K562 (cell line): ENCODE measurements at regions not wholly inside any gene's neighbourhood (a gene's known extent, or its start where the extent isn't known, plus 50 kb on each side); places are given as distances from the start of the nearest gene placed in this dataset.
A peak's percentile ranks its signal among the peaks of the same experiment; 100 is the strongest.

Source experiments
- E2F1 ChIP-seq: sonication (generic); formaldehyde crosslinking; IDR thresholded peaks from 2 replicates; pipeline ENCODE4 v1.8.1; 2023; ENCODE audit warnings: mild to moderate bottlenecking, missing genetic modification reagents, moderate library complexity
- EP400 ChIP-seq: fragments of 450-650 bp; IDR thresholded peaks from 2 replicates; pipeline ENCODE4 v1.6.1; 2017; ENCODE audit warnings: antibody characterized with exemption, mild to moderate bottlenecking, moderate library complexity
- GABPA ChIP-seq: fragments of 200-800 bp; sonication (Bioruptor generic); conservative IDR thresholded peaks from 2 replicates; pipeline ENCODE4 v1.6.1; 2016; ENCODE audit warnings: low read depth, missing genetic modification characterization, missing compliant biosample characterization
- HMG20A ChIP-seq: fragments of 450-650 bp; formaldehyde crosslinking; conservative IDR thresholded peaks from 2 replicates; pipeline ENCODE4 v1.4.0; 2020; ENCODE audit warnings: mild to moderate bottlenecking, mixed read lengths
- HMGXB4 ChIP-seq: sonication (generic); formaldehyde crosslinking; IDR thresholded peaks from 2 replicates; pipeline ENCODE4 v1.8.1; 2023; ENCODE audit warnings: mild to moderate bottlenecking, missing genetic modification reagents
- ILK ChIP-seq: fragments of 450-650 bp; IDR thresholded peaks from 2 replicates; pipeline ENCODE4 v1.6.1; 2016; ENCODE audit warnings: missing genetic modification characterization, low read depth, mild to moderate bottlenecking, missing compliant biosample characterization, moderate library complexity, borderline replicate concordance
- MXD1 ChIP-seq: fragments of 250-450 bp; sonication (Bioruptor Pico); IDR thresholded peaks from 2 replicates; pipeline ENCODE4 v1.8.0; 2021; ENCODE audit warnings: borderline replicate concordance, mild to moderate bottlenecking, moderate library complexity; ENCODE audit not compliant: poor library complexity, severe bottlenecking
- SAFB ChIP-seq: fragments of 200-400 bp; formaldehyde crosslinking; IDR thresholded peaks from 2 replicates; pipeline ENCODE4 v1.6.1; 2017; ENCODE audit warnings: low read depth, low read length, borderline replicate concordance
- SLC30A9 ChIP-seq: fragments of 250-450 bp; sonication (Bioruptor Pico); IDR thresholded peaks from 2 replicates; pipeline ENCODE4 v1.8.0; 2022; ENCODE audit warnings: mild to moderate bottlenecking, moderate library complexity
- SMAD1 ChIP-seq: fragments of 150-350 bp; IDR thresholded peaks from 2 replicates; pipeline ENCODE4 v1.6.1; 2014; ENCODE audit warnings: low read length, low read depth; ENCODE audit not compliant: partially characterized antibody
- TAF7 ChIP-seq: fragments of 450-650 bp; IDR thresholded peaks from 2 replicates; pipeline ENCODE4 v1.6.1; 2016; ENCODE audit warnings: missing genetic modification characterization, missing compliant biosample characterization
- TGIF2 ChIP-seq: sonication (generic); formaldehyde crosslinking; IDR thresholded peaks from 2 replicates; pipeline ENCODE4 v1.8.1; 2022; ENCODE audit warnings: mild to moderate bottlenecking, missing genetic modification reagents, moderate library complexity
- YBX1 ChIP-seq: fragments of 450-650 bp; IDR thresholded peaks from 2 replicates; pipeline ENCODE4 v1.7.1; 2016; ENCODE audit warnings: mild to moderate bottlenecking
- ZBTB40 ChIP-seq, 2 experiments: fragments of 450-650 bp in 1 of 2; sonication (generic) in 1 of 2; formaldehyde crosslinking in 1 of 2; IDR thresholded peaks; 2 replicates each; pipeline versions ENCODE4 v1.7.1 to v1.9.0; 2016 to 2022; ENCODE audit warnings: inconsistent platforms in 1 of 2, mild to moderate bottlenecking in 1 of 2, missing genetic modification reagents in 1 of 2
- ZKSCAN1 ChIP-seq: fragments of 150-350 bp; IDR thresholded peaks from 2 replicates; pipeline ENCODE4 v1.6.1; 2016; ENCODE audit warnings: low read depth, low read length
- ZNF780A ChIP-seq: fragments of 250-450 bp; sonication (Bioruptor Pico); IDR thresholded peaks from 2 replicates; pipeline ENCODE4 v1.5.0; 2021; ENCODE audit warnings: mild to moderate bottlenecking

- TF ChIP-seq HMGXB4 (CRISPR knock-in tag) (no peak), EP400 (no peak), E2F1 (CRISPR knock-in tag) (no peak), MXD1 (no peak), SAFB (no peak), ILK (tag) (peak; percentile 27; the same call in 1 of the 2 replicates), ZBTB40 (IDR thresholded peaks at IDR 0.05) (no peak), ZBTB40 (CRISPR knock-in tag; IDR thresholded peaks at IDR 0.05) (no peak), SLC30A9 (no peak), HMG20A (CRISPR knock-in tag) (no peak), YBX1 (no peak), TGIF2 (CRISPR knock-in tag) (no peak), TAF7 (tag) (peak; percentile 79), SMAD1 (no peak), ZKSCAN1 (no peak), GABPA (tag) (peak; percentile 50), ZNF780A (CRISPR knock-in tag) (no peak)
Observed at GRCh38 chr11:95505927-95506426, 275.0 kb upstream of the SESN3 start (continued).
